GM12878 (cell line): ENCODE measurements at regions not wholly inside any gene's neighbourhood (a gene's known extent, or its start where the extent isn't known, plus 50 kb on each side); places are given as distances from the start of the nearest gene placed in this dataset.

Experiments
- ATAC-seq: fragments of 200-7000 bp; cut with Tn5 transposase; 3 replicates; pipeline ENCODE4 v1.9.1; 2020; ENCODE audit warnings: mild to moderate bottlenecking, moderate library complexity
- BruUV-seq: library from RNA; stranded (reverse); fragments of 400-500 nt; replicated peaks from 2 replicates; lab custom pipeline; 2021; lab: Mats Ljungman, UMichigan
- CTCF ChIA-PET: fragments of 300-600 bp; sonication (Branson Sonifier 250); formaldehyde crosslinking; extraction: SDS; loops from one replicate; lab custom pipeline; 2021; ENCODE audit warnings: inconsistent platforms; lab: Yijun Ruan, JAX
- POLR2A ChIA-PET: fragments of 350-600 bp; formaldehyde crosslinking; extraction: SDS; loops from one replicate; lab custom pipeline; 2021; ENCODE audit warnings: inconsistent platforms; lab: Charles Lee
- RAD21 ChIA-PET: fragments of 300-600 bp; sonication (Branson Sonifier 250); formaldehyde crosslinking; loops from one replicate; lab custom pipeline; 2023; ENCODE audit warnings: antibody characterized with exemption; ENCODE audit not compliant: unreplicated experiment; lab: Charles Lee
- SMC1A ChIA-PET: fragments of 300-600 bp; sonication (Branson Sonifier 250); formaldehyde crosslinking; loops from one replicate; lab custom pipeline; 2023; ENCODE audit not compliant: unreplicated experiment, uncharacterized antibody; lab: Charles Lee
- DNase-seq: peaks from one replicate; pipeline ENCODE4 v3.0.0-alpha.2; 2011; ENCODE audit warnings: low read depth, low spot score
- FAIRE-seq: peaks from 3 replicates; lab custom pipeline; 2011; peaks lifted over from hg19 to GRCh38; lab: Jason Lieb, UNC
- H2AFZ ChIP-seq: 2 replicates; pipeline ENCODE4 v1.6.0; 2011; ENCODE audit warnings: low read depth, low read length, control low read depth; ENCODE audit not compliant: control insufficient read depth
- H3K27ac ChIP-seq: 2 replicates; pipeline ENCODE4 v1.5.1; 2011; ENCODE audit warnings: control low read depth; ENCODE audit not compliant: control insufficient read depth, insufficient read depth
- H3K27me3 ChIP-seq, 2 experiments: replicated peaks in 1 of 2; 2 replicates each; pipeline versions ENCODE4 v1.6.0 to v1.6.1; 2011; ENCODE audit warnings: low read length in 1 of 2; ENCODE audit not compliant: control insufficient read depth in 2 of 2, insufficient read depth in 2 of 2
- H3K36me3 ChIP-seq, 2 experiments: 2 replicates each; pipeline ENCODE4 v1.5.1; 2011; ENCODE audit warnings: low read length in 1 of 2; ENCODE audit not compliant: control insufficient read depth in 2 of 2, insufficient read depth in 2 of 2
- H3K4me1 ChIP-seq: 2 replicates; pipeline ENCODE4 v1.6.1; 2011; ENCODE audit warnings: mild to moderate bottlenecking, low read length, moderate library complexity, mixed read lengths; ENCODE audit not compliant: control insufficient read depth, insufficient read depth
- H3K4me2 ChIP-seq: 2 replicates; pipeline ENCODE4 v1.6.0; 2011; ENCODE audit warnings: control low read depth; ENCODE audit not compliant: control insufficient read depth, insufficient read depth
- H3K4me3 ChIP-seq: fragments of 200-600 bp; sonication (generic); 2 replicates; pipeline ENCODE4 v1.5.1; 2016
- H3K79me2 ChIP-seq: 2 replicates; pipeline ENCODE4 v1.6.0; 2011; ENCODE audit warnings: low read length; ENCODE audit not compliant: control insufficient read depth, insufficient read depth
- H3K9ac ChIP-seq: 2 replicates; pipeline ENCODE4 v1.8.0; 2011; ENCODE audit warnings: low read length, control low read depth, mixed read lengths; ENCODE audit not compliant: control insufficient read depth, insufficient read depth
- H3K9me3 ChIP-seq: replicated peaks from 3 replicates; pipeline ENCODE4 v1.5.1; 2011; ENCODE audit warnings: mild to moderate bottlenecking, low read length; ENCODE audit not compliant: control insufficient read depth, insufficient read depth
- H4K20me1 ChIP-seq: 2 replicates; pipeline ENCODE4 v1.6.0; 2011; ENCODE audit not compliant: control insufficient read depth, insufficient read depth
- ATF7 ChIP-seq: fragments of 450-650 bp; IDR thresholded peaks from 2 replicates; pipeline ENCODE4 v1.6.1; 2016; ENCODE audit warnings: low read depth, mild to moderate bottlenecking
- EZH2 ChIP-seq: IDR thresholded peaks from 2 replicates; pipeline ENCODE4 v1.6.1; 2012; ENCODE audit warnings: low read depth, mild to moderate bottlenecking, control low read depth, inconsistent platforms, low read length, borderline replicate concordance; ENCODE audit not compliant: control insufficient read depth
- GABPA ChIP-seq: IDR thresholded peaks from 2 replicates; pipeline ENCODE4 v1.6.1; 2014; ENCODE audit warnings: antibody characterized with exemption, low read depth, mild to moderate bottlenecking, inconsistent platforms
- HDAC2 ChIP-seq: fragments of 200-600 bp; sonication (generic); IDR thresholded peaks from 2 replicates; pipeline ENCODE4 v1.6.1; 2017
- HDGF ChIP-seq: fragments of 450-650 bp; IDR thresholded peaks from 2 replicates; pipeline ENCODE4 v1.6.1; 2016; ENCODE audit warnings: antibody characterized with exemption
- KLF5 ChIP-seq: fragments of 450-650 bp; IDR thresholded peaks from 2 replicates; pipeline ENCODE4 v1.6.1; 2014; ENCODE audit warnings: mild to moderate bottlenecking; ENCODE audit not compliant: partially characterized antibody
- PAX8 ChIP-seq: fragments of 450-650 bp; IDR thresholded peaks from 2 replicates; pipeline ENCODE4 v1.6.1; 2017; ENCODE audit warnings: mild to moderate bottlenecking, moderate library complexity
- RB1 ChIP-seq: fragments of 450-650 bp; formaldehyde crosslinking; IDR thresholded peaks from 2 replicates; pipeline ENCODE4 v1.6.1; 2017; ENCODE audit warnings: mild to moderate bottlenecking, borderline replicate concordance
- STAT3 ChIP-seq: IDR thresholded peaks from 2 replicates; pipeline ENCODE4 v1.6.1; 2011; ENCODE audit warnings: low read depth, low read length, improper control_type of control experiment
- SUPT20H ChIP-seq: IDR thresholded peaks from 2 replicates; pipeline ENCODE4 v1.6.1; 2011; ENCODE audit warnings: low read depth, mild to moderate bottlenecking, low read length, moderate library complexity, borderline replicate concordance; ENCODE audit not compliant: control insufficient read depth
- ZZZ3 ChIP-seq: IDR thresholded peaks from 2 replicates; pipeline ENCODE4 v1.6.1; 2011; ENCODE audit warnings: low read depth; ENCODE audit not compliant: control insufficient read depth, insufficient read length
- WGBS: methylation state at CpG from one replicate; pipeline ENCODE4 v1.1.6; 2016; ENCODE audit warnings: low lambda C conversion rate; ENCODE audit not compliant: insufficient replicate concordance, insufficient coverage; ENCODE audit errors: missing lambda C conversion rate; 5-methylcytosine and 5-hydroxymethylcytosine counted together
- in situ Hi-C: fragments of 300-500 bp; cut with MboI; formaldehyde crosslinking; loops from 9 replicates; pipeline ENCODE4 v1.14.3; 2018; ENCODE audit warnings: mixed read lengths
- intact Hi-C: fragments of 100-400 bp; cut with micrococcal nuclease; formaldehyde crosslinking; loops from one replicate; pipeline ENCODE4 v1.14.2; 2022; ENCODE audit not compliant: unreplicated experiment
- TF ChIP-seq, protein P1 (sequence below): fragments of 450-650 bp; IDR thresholded peaks from 2 replicates; pipeline ENCODE4 v1.6.1; 2014; ENCODE audit warnings: mild to moderate bottlenecking
- TF ChIP-seq, protein P2 (sequence below): fragments of 450-650 bp; IDR thresholded peaks from 2 replicates; pipeline ENCODE4 v1.6.1; 2016; ENCODE audit warnings: mild to moderate bottlenecking
- TF ChIP-seq, protein P3 (sequence below): IDR thresholded peaks from 2 replicates; pipeline ENCODE4 v1.6.1; 2011; ENCODE audit warnings: low read depth, mild to moderate bottlenecking, low read length, moderate library complexity, borderline replicate concordance; ENCODE audit errors: extremely low read depth
- TF ChIP-seq, protein P4 (sequence below): IDR thresholded peaks from 2 replicates; pipeline ENCODE4 v1.6.1; 2012; ENCODE audit warnings: low read depth, low read length, improper control_type of control experiment
- TF ChIP-seq, protein P5 (sequence below): fragments of 150-350 bp; IDR thresholded peaks from 2 replicates; pipeline ENCODE4 v1.6.1; 2014; ENCODE audit warnings: mild to moderate bottlenecking, low read depth, low read length
- TF ChIP-seq, protein P6 (sequence below): fragments of 450-650 bp; IDR thresholded peaks from 2 replicates; pipeline ENCODE4 v1.6.1; 2017; ENCODE audit warnings: low read depth, mild to moderate bottlenecking, moderate library complexity

DNA sequence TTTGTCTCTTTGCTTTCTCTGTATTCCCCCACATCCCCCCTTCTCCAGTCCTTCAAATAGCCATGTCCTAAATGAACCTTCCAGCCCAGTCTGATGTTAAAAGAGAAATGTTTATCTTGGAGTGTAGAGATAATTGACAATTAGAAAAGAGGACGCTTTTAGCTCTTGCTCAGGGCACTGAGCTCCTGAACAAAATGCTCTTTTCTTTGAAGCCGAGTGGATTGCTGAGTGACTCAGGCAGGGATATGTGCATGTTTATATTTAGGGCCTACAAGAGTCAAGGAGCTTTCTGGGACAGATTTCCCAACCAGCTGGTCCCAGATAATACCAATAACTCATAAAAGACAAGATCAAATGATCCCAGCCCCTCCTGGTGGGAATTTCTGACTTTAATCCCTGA lies 88.0 kb upstream of the SETBP1 start:
- SMC1A ChIA-PET = no interaction called here
- no TSS peak for BruUV-seq
- intact Hi-C loops = no loop called here
- Histone ChIP-seq H3K27me3 (peaks cover 2% of the 10 kb centered on the region in 2 experiments; a peak in 2 of 4 replicates), H3K27ac (no peak overlapping the region), H2AFZ (no peak overlapping the region), H4K20me1 (no peaks in the 10 kb centered on the region), H3K4me2 (no peak overlapping the region), H3K4me3 (no peak overlapping the region), H3K79me2 (no peaks in the 10 kb centered on the region), H3K9me3 (no peaks in the 10 kb centered on the region), H3K9ac (no peak overlapping the region), H3K36me3 (no peaks in the 10 kb centered on the region), H3K4me1 (no peaks in the 10 kb centered on the region)
- WGBS = 10% methylated on average over 2 of the region's 2 CpGs
- in situ Hi-C loops = no loop called here
- ATAC-seq (no peak), FAIRE-seq (no peak), DNase-seq (no peak)
- RAD21 ChIA-PET = no interaction called here
- POLR2A ChIA-PET = no interaction called here
- CTCF ChIA-PET = interaction anchor here (1.2 kb wide), 1 partner anchor 9 kb away, joined by 5 read pairs; no protein-coding TSS in a partner anchor
- TF ChIP-seq, protein P1, sequence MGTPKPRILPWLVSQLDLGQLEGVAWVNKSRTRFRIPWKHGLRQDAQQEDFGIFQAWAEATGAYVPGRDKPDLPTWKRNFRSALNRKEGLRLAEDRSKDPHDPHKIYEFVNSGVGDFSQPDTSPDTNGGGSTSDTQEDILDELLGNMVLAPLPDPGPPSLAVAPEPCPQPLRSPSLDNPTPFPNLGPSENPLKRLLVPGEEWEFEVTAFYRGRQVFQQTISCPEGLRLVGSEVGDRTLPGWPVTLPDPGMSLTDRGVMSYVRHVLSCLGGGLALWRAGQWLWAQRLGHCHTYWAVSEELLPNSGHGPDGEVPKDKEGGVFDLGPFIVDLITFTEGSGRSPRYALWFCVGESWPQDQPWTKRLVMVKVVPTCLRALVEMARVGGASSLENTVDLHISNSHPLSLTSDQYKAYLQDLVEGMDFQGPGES = no peak
- TF ChIP-seq, protein P2, sequence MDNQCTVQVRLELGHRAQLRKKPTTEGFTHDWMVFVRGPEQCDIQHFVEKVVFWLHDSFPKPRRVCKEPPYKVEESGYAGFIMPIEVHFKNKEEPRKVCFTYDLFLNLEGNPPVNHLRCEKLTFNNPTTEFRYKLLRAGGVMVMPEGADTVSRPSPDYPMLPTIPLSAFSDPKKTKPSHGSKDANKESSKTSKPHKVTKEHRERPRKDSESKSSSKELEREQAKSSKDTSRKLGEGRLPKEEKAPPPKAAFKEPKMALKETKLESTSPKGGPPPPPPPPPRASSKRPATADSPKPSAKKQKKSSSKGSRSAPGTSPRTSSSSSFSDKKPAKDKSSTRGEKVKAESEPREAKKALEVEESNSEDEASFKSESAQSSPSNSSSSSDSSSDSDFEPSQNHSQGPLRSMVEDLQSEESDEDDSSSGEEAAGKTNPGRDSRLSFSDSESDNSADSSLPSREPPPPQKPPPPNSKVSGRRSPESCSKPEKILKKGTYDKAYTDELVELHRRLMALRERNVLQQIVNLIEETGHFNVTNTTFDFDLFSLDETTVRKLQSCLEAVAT = no peak
- TF ChIP-seq GABPA (no peak), HDAC2 (no peak), SUPT20H (no peak), RB1 (no peak), ZZZ3 (no peak), HDGF (no peak), ATF7 (no peak), KLF5 (no peak), EZH2 (no peak), PAX8 (no peak), STAT3 (no peak)
- TF ChIP-seq, protein P3, sequence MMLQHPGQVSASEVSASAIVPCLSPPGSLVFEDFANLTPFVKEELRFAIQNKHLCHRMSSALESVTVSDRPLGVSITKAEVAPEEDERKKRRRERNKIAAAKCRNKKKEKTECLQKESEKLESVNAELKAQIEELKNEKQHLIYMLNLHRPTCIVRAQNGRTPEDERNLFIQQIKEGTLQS = no peak
- TF ChIP-seq, protein P4, sequence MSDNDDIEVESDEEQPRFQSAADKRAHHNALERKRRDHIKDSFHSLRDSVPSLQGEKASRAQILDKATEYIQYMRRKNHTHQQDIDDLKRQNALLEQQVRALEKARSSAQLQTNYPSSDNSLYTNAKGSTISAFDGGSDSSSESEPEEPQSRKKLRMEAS = no peak
- TF ChIP-seq, protein P5, sequence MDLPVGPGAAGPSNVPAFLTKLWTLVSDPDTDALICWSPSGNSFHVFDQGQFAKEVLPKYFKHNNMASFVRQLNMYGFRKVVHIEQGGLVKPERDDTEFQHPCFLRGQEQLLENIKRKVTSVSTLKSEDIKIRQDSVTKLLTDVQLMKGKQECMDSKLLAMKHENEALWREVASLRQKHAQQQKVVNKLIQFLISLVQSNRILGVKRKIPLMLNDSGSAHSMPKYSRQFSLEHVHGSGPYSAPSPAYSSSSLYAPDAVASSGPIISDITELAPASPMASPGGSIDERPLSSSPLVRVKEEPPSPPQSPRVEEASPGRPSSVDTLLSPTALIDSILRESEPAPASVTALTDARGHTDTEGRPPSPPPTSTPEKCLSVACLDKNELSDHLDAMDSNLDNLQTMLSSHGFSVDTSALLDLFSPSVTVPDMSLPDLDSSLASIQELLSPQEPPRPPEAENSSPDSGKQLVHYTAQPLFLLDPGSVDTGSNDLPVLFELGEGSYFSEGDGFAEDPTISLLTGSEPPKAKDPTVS = no peak
- TF ChIP-seq, protein P6, sequence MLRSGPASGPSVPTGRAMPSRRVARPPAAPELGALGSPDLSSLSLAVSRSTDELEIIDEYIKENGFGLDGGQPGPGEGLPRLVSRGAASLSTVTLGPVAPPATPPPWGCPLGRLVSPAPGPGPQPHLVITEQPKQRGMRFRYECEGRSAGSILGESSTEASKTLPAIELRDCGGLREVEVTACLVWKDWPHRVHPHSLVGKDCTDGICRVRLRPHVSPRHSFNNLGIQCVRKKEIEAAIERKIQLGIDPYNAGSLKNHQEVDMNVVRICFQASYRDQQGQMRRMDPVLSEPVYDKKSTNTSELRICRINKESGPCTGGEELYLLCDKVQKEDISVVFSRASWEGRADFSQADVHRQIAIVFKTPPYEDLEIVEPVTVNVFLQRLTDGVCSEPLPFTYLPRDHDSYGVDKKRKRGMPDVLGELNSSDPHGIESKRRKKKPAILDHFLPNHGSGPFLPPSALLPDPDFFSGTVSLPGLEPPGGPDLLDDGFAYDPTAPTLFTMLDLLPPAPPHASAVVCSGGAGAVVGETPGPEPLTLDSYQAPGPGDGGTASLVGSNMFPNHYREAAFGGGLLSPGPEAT = no peak
